Thymus (tissue), 11 donors: ENCODE measurements at regions not wholly inside any gene's neighbourhood (a gene's known extent, or its start where the extent isn't known, plus 50 kb on each side); places are given as distances from the start of the nearest gene placed in this dataset.

Source experiments
- DNase-seq, 9 donors: peaks; one replicate each; pipeline ENCODE4 v3.0.0-alpha.2; 2013; ENCODE audit warnings: low spot score in 9 of 9, low read depth in 6 of 9, missing footprints in 1 of 9
- H3K27ac ChIP-seq, 2 donors: one replicate each; pipeline ENCODE4 v1.5.1; 2013; ENCODE audit warnings: control low read depth in 1 of 2, low read depth in 1 of 2, low read length in 1 of 2, mild to moderate bottlenecking in 1 of 2, moderate library complexity in 1 of 2
- H3K27me3 ChIP-seq, 2 donors: one replicate each; pipeline ENCODE4 v1.5.1; 2013; ENCODE audit warnings: low read length in 1 of 2; ENCODE audit not compliant: control insufficient read depth in 2 of 2, insufficient read depth in 1 of 2
- H3K36me3 ChIP-seq, 2 donors: one replicate each; pipeline ENCODE4 v1.5.1; 2013; ENCODE audit warnings: low read length in 1 of 2, mild to moderate bottlenecking in 1 of 2, moderate library complexity in 1 of 2; ENCODE audit not compliant: control insufficient read depth in 2 of 2, insufficient read depth in 2 of 2
- H3K4me1 ChIP-seq, 2 donors: one replicate each; pipeline ENCODE4 v1.5.1; 2013; ENCODE audit warnings: low read length in 2 of 2; ENCODE audit not compliant: control insufficient read depth in 2 of 2, insufficient read depth in 2 of 2
- H3K4me3 ChIP-seq, 2 donors: one replicate each; pipeline ENCODE4 v1.5.1; 2013; ENCODE audit warnings: low read length in 2 of 2, control low read depth in 1 of 2, mild to moderate bottlenecking in 1 of 2
- H3K9me3 ChIP-seq, 2 donors: one replicate each; pipeline ENCODE4 v1.5.1; 2013; ENCODE audit warnings: low read length in 1 of 2, mild to moderate bottlenecking in 1 of 2; ENCODE audit not compliant: control insufficient read depth in 2 of 2, insufficient read depth in 1 of 2
- WGBS: extraction: QIAGEN DNeasy Blood & Tissue Kit; methylation state at CpG from one replicate; pipeline ENCODE4 v1.1.7; 2013; 5-methylcytosine and 5-hydroxymethylcytosine counted together
- donor health status: healthy.

- Histone ChIP-seq H3K4me1 (no peaks in the 10 kb centered on the region), H3K27ac (no peak overlapping the region), H3K4me3 (no peak overlapping the region), H3K36me3 (no peaks in the 10 kb centered on the region), H3K27me3 (no peaks in the 10 kb centered on the region), H3K9me3 (no peaks in the 10 kb centered on the region)
- DNase-seq: no peak
- WGBS: 94% methylated on average over 3 of the region's 3 CpGs
Observed at GRCh38 chr12:32952681-32953080, 56.1 kb upstream of the PKP2 start.

- WGBS: 84% methylated on average over 3 of the region's 3 CpGs
- H3K4me3 ChIP-seq: no peak overlapping the region
- H3K27me3 ChIP-seq: no peaks in the 10 kb centered on the region
- no peaks in the 10 kb centered on the region for H3K9me3 ChIP-seq
- no peaks in the 10 kb centered on the region for H3K4me1 ChIP-seq
- no peak overlapping the region for H3K27ac ChIP-seq
- DNase-seq: no peak
- H3K36me3 ChIP-seq: no peaks in the 10 kb centered on the region
Observed at GRCh38 chr12:32949815-32950214, 53.2 kb upstream of the PKP2 start.

GRCh38 chr12:32947206-32948067 is 50.9 kb upstream of the PKP2 start:
- no peaks in the 10 kb centered on the region for H3K27me3 ChIP-seq
- no peak for DNase-seq
- no peaks in the 10 kb centered on the region for H3K36me3 ChIP-seq
- no peak overlapping the region for H3K4me3 ChIP-seq
- no peaks in the 10 kb centered on the region for H3K4me1 ChIP-seq
- no peaks in the 10 kb centered on the region for H3K9me3 ChIP-seq
- no peak overlapping the region for H3K27ac ChIP-seq
- 97% methylated on average over 4 of the region's 4 CpGs for WGBS

GRCh38 chr12:32946504-32947131 is 50.0 kb upstream of the PKP2 start:
- DNase-seq: no peak
- Histone ChIP-seq H3K4me1 (no peaks in the 10 kb centered on the region), H3K27me3 (no peaks in the 10 kb centered on the region), H3K4me3 (no peak overlapping the region), H3K36me3 (no peaks in the 10 kb centered on the region), H3K9me3 (no peaks in the 10 kb centered on the region), H3K27ac (no peak overlapping the region)
- whole genome bisulfite sequencing: 88% methylated on average over 6 of the region's 6 CpGs
